NCI-H2196 treated with DMSO at 0.1 percent for 48 hours (cell line): ENCODE measurements at regions not wholly inside any gene's neighbourhood (a gene's known extent, or its start where the extent isn't known, plus 50 kb on each side); places are given as distances from the start of the nearest gene placed in this dataset.
"Not testable (repeated sequence)": the region's sequence is repeated elsewhere in the genome, so short reads cannot be mapped to it uniquely, and the experiment has no call there.

Experiments used
- DNase-seq: peaks from one replicate; lab custom pipeline; 2025; ENCODE audit not compliant: unreplicated experiment; lab: John Stamatoyannopoulos, UW

DNA sequence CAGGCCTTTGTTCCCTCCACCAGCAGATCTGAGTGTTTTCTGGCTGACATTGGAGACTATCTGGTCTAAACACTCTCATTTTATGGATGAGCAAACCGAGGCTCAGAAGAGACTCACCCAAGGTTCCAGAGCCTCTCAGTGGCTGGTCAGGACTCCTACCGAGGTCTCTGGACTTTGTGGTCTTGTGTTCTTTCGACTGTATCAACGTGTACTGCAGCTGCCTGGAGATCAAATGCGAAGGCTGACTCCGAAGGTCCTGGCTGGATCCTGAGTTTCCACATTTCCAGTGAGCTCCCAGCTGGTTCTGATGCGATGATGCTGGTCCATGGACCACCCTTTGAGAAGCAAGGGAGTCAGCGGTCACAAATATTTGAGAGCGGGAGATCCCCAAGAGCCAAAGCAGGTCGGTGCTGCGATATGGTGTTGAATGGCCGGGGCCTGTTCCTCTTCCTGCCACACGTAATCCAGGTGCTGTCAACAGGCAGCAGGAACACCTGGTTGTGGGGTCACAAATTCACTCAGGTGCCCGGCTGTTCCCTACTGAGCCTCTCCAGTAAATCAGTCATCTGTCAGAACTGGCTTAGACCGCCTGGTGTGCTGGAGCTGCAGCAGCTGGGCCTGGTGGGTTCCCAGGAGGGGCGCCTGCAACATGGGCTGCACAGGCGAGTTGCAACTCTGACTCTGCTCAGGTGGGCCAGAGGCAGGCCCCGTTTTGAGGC is 94.8 kb upstream of the USP24 start:
- DNase-seq: no peak

DNA sequence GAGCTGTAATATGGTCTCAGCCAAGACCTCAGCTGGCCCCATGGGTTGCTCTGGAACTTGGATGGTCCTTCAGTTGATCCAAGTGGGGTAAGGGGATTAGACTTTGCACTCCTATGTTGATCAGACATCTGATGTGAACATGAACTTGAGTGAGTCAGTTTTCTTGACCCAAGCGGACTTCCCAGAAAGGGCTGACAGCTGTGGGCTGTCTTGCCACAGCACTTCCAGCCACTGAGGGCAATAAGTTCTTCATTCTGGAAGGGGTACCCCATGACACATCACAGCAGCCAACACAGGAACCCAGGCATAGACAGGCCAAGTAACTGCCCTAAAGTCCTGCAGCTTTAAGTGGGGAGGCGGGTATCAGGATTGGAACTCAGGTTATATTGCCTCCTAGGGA is 93.9 kb upstream of the USP24 start:
- no peak for DNase-seq

DNA sequence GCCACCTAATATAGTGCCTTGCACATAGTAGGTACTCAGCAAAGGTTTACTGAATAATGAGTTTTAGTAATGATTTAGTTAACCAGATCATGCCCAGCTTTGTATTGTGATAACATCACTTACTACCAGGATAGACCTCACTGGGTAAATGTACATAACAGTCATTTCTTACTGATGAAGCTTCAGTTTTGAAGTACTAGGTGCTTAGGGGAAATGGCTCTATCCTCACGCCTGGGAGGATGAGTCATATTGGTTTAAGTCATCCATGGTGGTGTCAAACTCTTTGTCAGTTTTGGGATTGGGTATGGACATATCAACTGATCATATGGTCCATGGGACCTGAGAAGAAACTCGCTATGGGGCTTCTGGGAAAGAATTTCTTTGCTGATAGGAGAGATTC is 90.6 kb upstream of the USP24 start:
- no peak for DNase-seq

DNA sequence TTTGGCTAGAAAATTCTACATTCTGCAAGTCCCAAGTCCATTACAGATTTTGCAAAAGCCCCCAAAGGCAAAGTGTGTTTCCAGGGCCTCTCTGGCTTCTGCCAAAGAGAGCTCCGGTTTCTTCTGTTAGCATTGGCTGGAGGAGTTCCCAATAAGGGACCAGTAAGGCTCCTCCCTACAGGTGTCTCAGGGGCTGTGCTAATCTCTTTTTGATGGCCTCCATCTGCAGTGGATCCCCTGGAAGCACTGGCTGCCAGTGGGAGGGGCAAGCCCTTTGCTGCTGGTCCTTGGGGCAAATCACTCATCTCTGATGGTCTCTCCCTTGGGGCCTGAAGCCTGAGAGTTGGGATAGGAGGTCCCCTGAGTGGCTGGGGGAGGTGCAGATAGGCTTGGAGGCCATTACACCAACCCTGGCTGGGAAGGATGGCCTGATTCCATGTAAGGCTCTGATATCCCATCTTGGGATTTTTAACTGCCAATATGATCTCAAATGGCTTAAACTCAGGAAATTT is 89.1 kb upstream of the USP24 start:
- DNase-seq: no peak

DNA sequence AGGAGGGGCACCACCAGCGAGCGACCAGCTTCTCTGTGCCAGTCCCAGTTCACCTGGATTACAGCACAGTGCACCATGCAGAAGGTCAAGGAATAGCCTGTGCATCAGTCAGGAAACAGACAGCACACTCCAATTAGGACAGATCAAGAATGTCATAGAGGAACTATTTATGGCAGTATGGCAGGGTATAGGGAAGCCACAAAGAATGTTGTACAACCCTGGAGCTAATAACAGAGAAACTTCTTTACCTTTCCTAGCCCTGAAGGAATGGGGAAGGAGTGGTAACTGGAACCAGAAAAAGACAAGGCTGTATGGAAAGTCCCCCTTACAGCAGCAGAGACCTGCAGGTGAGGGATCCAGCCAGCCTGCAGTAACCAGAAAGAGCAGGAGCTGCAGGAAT is 87.8 kb upstream of the USP24 start:
- DNase-seq: no peak

DNA sequence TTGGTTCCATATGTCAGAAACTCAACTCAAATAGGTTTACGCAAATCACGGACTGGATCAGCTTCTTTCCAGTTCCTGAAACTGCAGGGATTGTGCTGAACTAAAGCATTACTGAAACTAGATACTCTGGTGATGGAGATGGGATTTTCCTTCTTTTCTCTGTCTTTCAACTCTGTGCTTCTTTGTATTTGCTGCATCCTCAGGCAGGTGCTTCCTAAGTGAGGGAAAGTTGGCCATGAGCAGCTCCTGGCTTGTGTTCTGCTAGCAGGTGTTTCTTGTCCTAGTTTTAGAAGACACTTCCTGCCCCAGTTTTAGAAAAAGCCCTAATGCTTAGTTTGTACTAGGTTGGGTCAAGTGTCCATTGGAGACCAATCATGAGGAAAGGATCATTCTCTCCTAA is 86.7 kb upstream of the USP24 start:
- no peak for DNase-seq

DNA sequence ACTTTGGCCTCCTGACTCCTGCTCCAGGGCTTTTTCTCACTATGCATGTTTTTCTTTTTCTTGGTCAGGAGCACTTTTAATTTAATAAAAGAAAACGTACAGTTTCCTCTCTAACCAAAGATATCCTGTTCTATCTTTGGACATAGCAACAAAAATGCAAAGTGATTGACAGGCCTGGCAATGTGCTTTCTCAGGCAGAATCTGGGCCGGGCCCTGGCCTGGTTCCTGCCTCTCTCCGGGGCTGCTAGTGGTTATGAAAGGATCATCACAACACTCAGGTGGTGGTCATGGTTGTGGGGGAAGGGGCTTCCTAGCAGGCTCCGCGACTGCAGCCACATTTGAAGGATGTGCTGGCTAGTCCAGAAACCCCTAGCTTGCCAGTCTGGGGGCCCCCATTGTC is 85.8 kb upstream of the USP24 start:
- DNase-seq: no peak

DNA sequence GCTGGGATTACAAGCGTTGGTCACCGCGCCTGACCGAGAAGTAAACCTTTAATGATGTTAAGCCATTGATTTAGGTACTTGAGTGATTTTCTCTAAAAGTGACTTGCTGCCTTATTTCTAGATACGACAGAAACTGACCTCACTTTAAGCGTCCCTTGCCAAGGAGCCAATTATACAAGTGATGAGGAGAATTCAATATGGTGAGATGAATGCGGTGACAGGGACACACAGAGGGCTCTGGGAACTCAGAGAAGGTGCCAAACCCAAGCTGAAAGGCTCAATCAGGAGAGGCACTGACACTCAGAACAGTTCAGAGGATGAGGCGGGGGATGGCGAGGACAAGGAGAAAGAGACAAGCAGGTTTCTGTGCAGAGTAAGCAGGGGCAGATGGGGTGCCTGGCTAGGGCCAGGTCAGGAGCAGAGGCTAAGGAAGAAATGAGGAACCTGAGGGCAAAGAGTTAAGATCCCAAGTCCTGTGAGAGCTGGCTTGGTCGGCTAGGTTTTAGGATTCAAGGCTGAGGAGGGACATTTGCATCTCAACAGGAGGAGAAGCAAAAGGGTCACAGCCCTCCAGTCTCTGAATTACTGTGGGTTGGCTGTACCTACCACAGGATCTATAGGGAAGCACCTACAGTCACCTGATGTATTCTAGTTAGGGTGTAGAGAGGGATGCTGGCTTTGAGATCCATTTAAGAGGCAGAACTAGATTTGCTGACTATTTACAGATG is 83.2 kb upstream of the USP24 start:
- DNase-seq: no peak

DNA sequence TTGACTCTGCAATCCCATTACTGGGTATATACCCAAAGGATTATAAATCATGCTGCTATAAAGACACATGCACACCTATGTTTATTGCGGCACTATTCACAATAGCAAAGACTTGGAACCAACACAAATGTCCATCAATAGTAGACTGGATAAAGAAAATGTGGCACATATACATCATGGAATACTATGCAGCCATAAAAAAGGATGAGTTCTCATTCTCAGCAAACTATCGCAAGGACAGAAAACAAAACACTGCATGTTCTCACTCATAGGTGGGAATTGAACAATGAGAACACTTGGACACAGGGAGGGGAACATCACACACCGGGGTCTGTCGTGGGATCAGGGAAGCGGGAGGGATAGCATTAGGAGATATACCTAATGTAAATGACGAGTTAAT is 81.1 kb upstream of the USP24 start:
- DNase-seq: not testable (repeated sequence)

DNA sequence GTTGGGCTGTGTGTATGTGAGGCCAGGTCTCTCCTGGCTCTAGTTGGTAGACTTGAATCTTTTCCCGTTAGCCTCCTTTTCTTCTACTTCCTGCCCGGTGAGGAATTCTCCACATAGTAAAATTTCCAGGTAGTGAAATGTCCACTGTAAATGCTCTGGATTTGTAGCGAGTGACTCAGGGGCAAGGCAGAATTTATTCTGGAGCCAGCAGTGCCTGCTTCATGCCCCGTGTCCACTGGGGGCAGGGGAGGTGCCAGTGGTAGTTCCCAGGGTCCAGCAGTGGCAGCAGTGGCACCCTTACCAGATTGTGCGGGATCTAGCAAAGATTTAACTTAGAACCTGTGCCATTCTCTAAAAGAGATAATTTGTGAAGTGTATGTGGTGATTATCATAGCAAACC is 74.5 kb upstream of the USP24 start:
- no peak for DNase-seq

DNA sequence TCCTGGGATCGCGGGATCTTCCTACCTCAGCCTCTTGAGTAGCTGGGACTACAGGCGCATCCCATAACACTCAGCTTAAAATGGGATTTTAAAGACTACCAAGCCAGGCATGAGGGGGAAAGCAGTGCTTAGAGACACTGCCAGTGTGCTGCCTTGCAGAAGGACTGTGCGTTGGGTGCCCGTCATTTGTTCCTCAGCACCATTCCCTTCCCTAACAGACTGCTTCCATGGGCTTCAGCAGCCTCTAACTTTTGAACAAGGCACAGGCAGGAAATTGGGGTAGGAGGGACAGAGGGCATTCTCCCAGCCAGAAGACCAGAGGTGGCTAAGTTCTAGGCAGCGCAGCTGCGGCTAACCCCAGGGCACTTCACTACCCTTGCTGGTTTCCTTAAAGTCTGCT is 73.9 kb upstream of the USP24 start:
- DNase-seq: no peak

DNA sequence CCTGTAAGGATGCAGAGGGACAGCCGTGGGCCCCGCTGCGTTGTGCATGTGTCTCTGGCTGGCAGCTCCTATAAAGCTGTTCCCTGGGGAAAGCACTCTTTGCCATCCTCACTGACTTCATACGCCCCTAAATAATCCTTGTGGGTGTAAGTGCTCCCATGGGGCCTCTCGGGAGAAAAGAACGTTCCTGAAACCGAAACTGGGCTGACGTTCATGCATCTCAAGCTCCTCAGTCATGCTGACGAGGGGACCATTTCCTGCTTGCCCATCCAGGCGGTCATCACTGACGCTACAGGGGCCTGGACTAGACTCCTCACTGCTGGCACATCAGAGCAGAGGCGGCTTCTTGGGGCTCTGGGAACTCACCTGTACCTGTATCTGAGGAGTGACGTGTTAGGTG is 73.1 kb upstream of the USP24 start:
- DNase-seq: no peak

DNA sequence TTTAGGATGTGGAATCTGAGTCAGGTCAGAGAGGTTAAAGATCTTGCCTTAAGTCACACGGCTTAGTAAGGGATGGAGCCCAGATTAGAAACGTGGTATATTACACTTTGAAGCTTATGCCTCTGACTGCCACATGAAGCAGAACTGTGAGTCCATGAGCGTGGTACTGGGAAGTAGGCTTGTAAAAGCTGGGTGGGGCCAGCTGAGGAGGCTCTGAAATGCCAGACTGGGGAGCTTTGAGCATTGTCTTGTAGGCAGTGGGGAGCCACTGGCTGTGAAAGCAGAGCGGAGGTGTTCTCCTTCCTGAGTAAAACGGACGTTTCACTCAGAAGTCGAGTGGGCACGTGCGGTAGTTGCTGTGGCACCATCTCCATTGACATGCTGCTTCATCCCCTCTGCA is 72.6 kb upstream of the USP24 start:
- DNase-seq: no peak

DNA sequence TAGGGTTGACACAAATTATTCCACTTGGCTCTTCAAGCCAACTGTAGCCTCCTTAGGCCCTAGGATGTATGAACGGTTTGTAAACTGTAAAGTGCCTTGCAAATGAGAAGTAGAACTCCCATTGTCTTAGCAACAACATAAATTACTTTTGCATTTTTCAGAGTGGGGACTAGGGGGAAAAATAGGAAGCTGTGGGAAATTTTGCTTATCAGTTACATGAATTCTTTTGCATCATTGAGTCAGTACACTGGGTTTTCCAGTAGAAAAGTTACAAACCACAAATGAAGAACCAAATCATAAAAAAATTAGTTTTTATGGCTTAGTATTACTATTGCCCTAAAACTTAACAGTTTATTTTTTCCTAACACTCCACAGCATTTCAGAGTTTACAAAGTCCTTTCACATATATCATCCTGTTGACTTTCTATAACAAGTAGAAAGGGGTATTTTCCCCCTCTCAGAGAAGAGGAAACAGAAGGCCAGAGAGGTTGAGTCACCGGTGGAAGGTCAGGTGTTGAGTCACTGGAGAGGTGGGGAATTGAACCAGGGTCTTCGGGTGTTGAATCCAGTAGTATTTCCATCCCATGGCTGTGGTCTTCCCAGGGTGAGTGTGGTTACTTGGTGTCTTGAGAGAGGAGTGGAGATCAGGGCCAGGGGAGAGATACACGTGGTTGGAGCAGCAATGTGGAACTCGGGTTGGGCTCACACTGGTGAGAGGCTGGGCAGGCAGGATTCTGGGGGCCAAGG is 71.9 kb upstream of the USP24 start:
- no peak for DNase-seq

DNA sequence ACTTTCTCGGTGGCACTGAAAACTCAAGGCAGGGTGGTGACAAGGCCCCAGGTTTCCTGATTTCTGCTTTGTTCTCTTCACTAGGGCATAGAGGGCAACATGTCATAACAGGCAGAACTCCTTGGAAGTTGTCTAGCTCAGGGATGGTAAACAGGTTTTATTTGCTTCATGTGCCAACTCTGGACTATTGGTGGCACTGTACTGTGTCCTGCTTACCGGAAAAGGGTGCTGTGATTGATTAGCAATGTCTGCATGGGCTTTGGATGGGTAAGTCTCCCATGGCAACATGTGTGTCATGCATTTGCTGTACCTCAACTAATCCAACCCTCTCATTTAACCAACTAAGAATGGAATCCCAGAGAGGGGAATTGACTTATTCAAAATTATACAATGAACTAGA is 70.7 kb upstream of the USP24 start:
- no peak for DNase-seq

DNA sequence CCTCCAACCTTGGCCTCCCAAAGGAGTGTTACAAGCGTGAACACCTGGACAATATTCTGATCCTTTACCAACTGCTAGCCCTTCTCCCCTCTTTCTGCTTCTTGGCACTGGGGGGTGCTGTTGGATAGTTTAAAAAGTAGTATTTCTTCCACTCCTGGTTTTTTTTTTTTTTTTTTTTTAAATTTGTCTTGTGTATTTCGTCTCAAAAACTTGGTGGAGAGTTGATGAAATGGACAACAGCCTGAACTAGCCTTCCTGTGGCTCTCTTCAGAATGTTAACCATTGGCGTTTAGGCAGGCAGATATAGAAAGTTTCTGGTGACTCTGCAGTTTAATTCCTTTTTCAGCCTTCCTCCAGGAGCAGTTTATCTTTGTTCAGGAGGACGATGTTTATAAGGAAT is 69.7 kb upstream of the USP24 start:
- peak; percentile 41 for DNase-seq

DNA sequence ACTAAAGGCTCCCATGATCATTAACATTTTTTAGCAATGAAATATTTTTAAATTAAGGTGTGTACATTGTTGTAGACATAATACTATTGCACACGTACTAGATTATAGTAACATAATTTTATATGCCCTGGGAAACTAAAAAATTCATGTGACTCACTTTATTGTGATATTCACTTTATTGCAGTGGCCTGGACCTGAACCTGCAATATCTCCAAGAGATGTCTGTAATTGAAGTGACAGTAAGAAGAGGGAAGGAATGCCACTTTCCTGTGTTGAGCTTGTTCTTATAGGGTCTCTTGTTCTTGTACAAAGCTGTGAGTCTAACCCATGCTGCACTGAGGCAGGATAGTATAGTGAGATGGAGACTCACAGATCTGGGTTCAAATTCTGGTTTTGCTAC is 66.9 kb upstream of the USP24 start:
- no peak for DNase-seq

DNA sequence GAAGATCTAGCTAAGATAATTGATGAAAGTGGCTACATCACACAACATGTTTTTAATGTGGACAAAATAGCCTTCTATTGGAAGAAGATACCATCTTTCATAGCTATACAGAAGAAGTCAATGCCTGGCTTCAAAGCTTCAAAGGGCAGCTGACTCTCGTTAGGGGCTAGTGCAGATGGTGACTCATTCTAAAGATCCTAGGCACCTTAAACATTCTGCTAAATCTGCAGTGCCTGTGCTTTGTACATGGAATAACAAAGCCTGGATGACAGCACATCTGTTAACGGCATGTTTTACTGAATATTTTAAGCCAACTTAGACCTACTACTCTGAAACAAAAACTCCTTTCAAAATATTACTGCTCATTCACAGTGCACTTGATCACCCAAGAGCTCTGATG is 65.6 kb upstream of the USP24 start:
- DNase-seq: no peak

DNA sequence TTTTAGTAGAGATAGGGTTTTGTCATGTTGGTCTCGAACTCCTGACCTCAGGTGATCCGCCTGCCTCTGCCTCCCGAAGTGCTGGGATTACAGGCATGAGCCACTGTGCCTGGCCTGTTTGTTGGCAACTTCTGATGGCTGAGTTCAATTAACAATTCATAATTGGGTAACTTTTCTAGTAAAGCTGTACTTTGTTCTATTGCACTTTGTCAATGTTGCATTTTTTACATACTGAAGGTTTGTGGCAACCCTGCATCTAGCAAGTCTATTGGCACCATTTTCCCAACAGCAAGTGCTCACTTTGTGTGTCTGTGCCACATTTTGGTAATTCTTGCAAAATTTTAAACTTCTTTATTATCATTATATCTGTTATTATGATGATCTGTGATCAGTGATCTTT is 64.5 kb upstream of the USP24 start:
- no peak for DNase-seq

DNA sequence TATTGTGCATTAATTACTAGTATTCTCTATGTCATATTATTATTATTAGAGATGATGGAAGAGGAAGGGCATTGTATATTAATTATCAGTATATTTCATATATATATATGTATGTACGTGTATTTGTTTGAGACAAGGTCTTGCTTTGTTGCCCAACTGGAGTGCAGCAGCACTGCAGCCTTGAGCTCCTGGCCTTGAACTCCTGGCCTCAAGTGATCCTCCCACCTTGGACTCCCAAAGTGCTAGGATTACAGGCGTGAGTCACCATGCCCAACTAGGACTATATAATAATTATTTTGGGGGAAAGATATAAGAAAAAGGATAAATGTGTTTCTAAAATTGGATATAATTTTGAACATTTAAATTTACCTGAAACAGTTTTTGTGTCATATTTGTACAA is 63.2 kb upstream of the USP24 start:
- DNase-seq: no peak

DNA sequence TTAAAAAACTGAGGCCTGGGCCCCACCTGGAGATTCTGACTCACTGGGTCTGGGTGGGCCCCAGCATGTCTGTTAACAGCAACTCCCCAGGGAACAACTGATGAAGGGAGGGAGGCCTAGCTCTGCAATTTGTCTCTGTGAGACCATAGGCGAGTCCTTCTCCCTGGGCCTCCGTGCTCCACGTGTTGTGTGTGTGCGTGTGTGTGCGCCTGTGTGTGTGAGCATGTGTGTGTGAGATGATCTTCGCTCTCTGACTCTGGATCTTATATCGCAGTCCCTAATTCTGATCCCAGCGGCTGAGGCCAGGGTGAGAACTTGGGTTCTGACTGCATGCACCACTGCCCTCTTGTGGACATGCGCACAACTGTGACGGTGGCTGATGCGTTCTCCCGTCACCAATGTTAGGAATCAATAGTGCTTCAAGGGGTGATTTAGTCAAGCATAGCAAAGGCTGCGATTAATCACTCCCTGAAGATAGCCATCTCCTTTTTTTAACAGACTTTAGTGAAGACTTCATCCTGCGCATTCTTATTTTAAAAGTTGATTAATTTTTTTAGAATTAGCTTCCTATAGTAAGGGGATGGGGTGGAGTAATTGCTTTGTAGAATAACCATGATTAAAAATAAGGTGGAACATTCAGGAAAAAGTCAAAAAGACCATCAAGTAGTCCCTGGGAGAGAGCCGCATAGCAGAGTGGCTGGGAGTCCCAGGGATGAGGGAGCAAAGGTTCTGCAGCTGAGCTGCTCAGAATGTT is 62.4 kb upstream of the USP24 start:
- DNase-seq: peak; percentile 45
